Choroid plexus epithelial cell (primary cell): ENCODE measurements at regions not wholly inside any gene's neighbourhood (a gene's known extent, or its start where the extent isn't known, plus 50 kb on each side); places are given as distances from the start of the nearest gene placed in this dataset.

Source experiments
- DNase-seq: peaks from one replicate; pipeline ENCODE4 v3.0.0-alpha.2; 2010; ENCODE audit warnings: low read depth
- H3K4me3 ChIP-seq: 2 replicates; pipeline ENCODE4 v1.5.1; 2011; ENCODE audit warnings: low read depth, mild to moderate bottlenecking, control low read depth, low read length, moderate library complexity
- CTCF ChIP-seq: conservative IDR thresholded peaks from 2 replicates; pipeline ENCODE4 v1.5.1; 2011; ENCODE audit warnings: low read depth, mild to moderate bottlenecking, control low read depth, inconsistent platforms, low read length, moderate library complexity

GRCh38 chr21:16095005-16095404, 365.2 kb downstream of the USP25 start:
- H3K4me3 ChIP-seq = no peak overlapping the region
- TF ChIP-seq CTCF = no peak
- no peak for DNase-seq

- TF ChIP-seq CTCF = no peak
- H3K4me3 ChIP-seq = no peak overlapping the region
- no peak for DNase-seq
These were observed 367.2 kb downstream of the USP25 start for GRCh38 chr21:16096988-16097387.

GRCh38 chr21:16102113-16102512, 372.3 kb downstream of the USP25 start:
- no peak for TF ChIP-seq CTCF
- DNase-seq = no peak
- H3K4me3 ChIP-seq = no peak overlapping the region

- TF ChIP-seq CTCF = no peak
- no peak overlapping the region for H3K4me3 ChIP-seq
- DNase-seq = peak; percentile 48
These were observed 378.8 kb downstream of the USP25 start for GRCh38 chr21:16108561-16109075.

GRCh38 chr21:16113052-16113715, 383.4 kb downstream of the USP25 start:
- H3K4me3 ChIP-seq = no peak overlapping the region
- no peak for TF ChIP-seq CTCF
- peak; percentile 35 for DNase-seq

- no peak for TF ChIP-seq CTCF
- no peak for DNase-seq
- no peak overlapping the region for H3K4me3 ChIP-seq
These were observed 385.7 kb downstream of the USP25 start for GRCh38 chr21:16115461-16115860.

- TF ChIP-seq CTCF = no peak
- no peak overlapping the region for H3K4me3 ChIP-seq
- peak; percentile 58 for DNase-seq
These were observed 386.3 kb downstream of the USP25 start for GRCh38 chr21:16116069-16116468.
